ENCODE measurements at regions not wholly inside any gene's neighbourhood (a gene's known extent, or its start where the extent isn't known, plus 50 kb on each side); places are given as distances from the start of the nearest gene placed in this dataset.
A peak's percentile ranks its signal among the peaks of the same experiment; 100 is the strongest.
"Not testable (repeated sequence)": the region's sequence is repeated elsewhere in the genome, so short reads cannot be mapped to it uniquely, and the experiment has no call there.

- DNase-seq: peak in 1 of 2 experiments; percentile 7
Measured at GRCh38 chr6:153373869-153374268, 242.8 kb upstream of the RGS17 start.

- DNase-seq: no peak
Measured at GRCh38 chr6:153368131-153368530, 237.0 kb upstream of the RGS17 start.

GRCh38 chr6:153367021-153367420 lies 235.9 kb upstream of the RGS17 start:
- DNase-seq: no peak

- no peak for DNase-seq
Measured at GRCh38 chr6:153357391-153357790, 226.3 kb upstream of the RGS17 start.

- no peak for DNase-seq
Measured at GRCh38 chr6:153340568-153340967, 209.5 kb upstream of the RGS17 start.

GRCh38 chr6:153334121-153334520 lies 203.0 kb upstream of the RGS17 start:
- DNase-seq: no peak

- not testable (repeated sequence) for DNase-seq
Measured at GRCh38 chr6:153331221-153331620, 200.1 kb upstream of the RGS17 start.

GRCh38 chr6:153328194-153328593 lies 197.1 kb upstream of the RGS17 start:
- no peak for DNase-seq

- no peak for DNase-seq
Measured at GRCh38 chr6:153325661-153326060, 194.6 kb upstream of the RGS17 start.

- DNase-seq: peak in 1 of 2 experiments; percentile 60
Measured at GRCh38 chr6:153312634-153313033, 181.6 kb upstream of the RGS17 start.

GRCh38 chr6:153309651-153310050 lies 178.6 kb upstream of the RGS17 start:
- DNase-seq: no peak

- no peak for DNase-seq
Measured at GRCh38 chr6:153302133-153302532, 171.1 kb upstream of the RGS17 start.

- DNase-seq: no peak
Measured at GRCh38 chr6:153301602-153302001, 170.5 kb upstream of the RGS17 start.

GRCh38 chr6:153282456-153282855 lies 151.4 kb upstream of the RGS17 start:
- DNase-seq: not testable (repeated sequence)

GRCh38 chr6:153275997-153276396 lies 144.9 kb upstream of the RGS17 start:
- no peak for DNase-seq

GRCh38 chr6:153272201-153272980 lies 141.3 kb upstream of the RGS17 start:
- no peak for DNase-seq

- no peak for DNase-seq
Measured at GRCh38 chr6:153263489-153263888, 132.4 kb upstream of the RGS17 start.

GRCh38 chr6:153251326-153251725 lies 120.2 kb upstream of the RGS17 start:
- no peak for DNase-seq

GRCh38 chr6:153237670-153238069 lies 106.6 kb upstream of the RGS17 start:
- DNase-seq: no peak

GRCh38 chr6:153231048-153231646 lies 100.1 kb upstream of the RGS17 start:
- peak in 1 of 2 experiments; percentile 60 for DNase-seq

GRCh38 chr6:153218184-153218792 lies 87.2 kb upstream of the RGS17 start:
- no peak for DNase-seq

- no peak for DNase-seq
Measured at GRCh38 chr6:153216789-153217188, 85.7 kb upstream of the RGS17 start.

- peak in 1 of 2 experiments; percentile 16 for DNase-seq
Measured at GRCh38 chr6:153215242-153215641, 84.2 kb upstream of the RGS17 start.

- DNase-seq: no peak
Measured at GRCh38 chr6:153214436-153214835, 83.4 kb upstream of the RGS17 start.
